ENCODE measurements at regions not wholly inside any gene's neighbourhood (a gene's known extent, or its start where the extent isn't known, plus 50 kb on each side); places are given as distances from the start of the nearest gene placed in this dataset.

- CTCF ChIA-PET = no interaction called here
- no peak overlapping the region for H3K27ac ChIP-seq (ENCODE audit: low read length)
- BruUV-seq (replicated peaks) = no TSS peak
- no peak overlapping the region for H3K9ac ChIP-seq (ENCODE audit: low read length)
- H3K4me2 ChIP-seq (ENCODE audit: low read length) = no peak overlapping the region
- no peaks in the 10 kb centered on the region for H3K27me3 ChIP-seq (ENCODE audit: low read length)
- H3K79me2 ChIP-seq (ENCODE audit: low read length) = no peaks in the 10 kb centered on the region
- H3K9me3 ChIP-seq (ENCODE audit: low read length) = no peaks in the 10 kb centered on the region
- H3K36me3 ChIP-seq (ENCODE audit: low read depth, low read length) = no peaks in the 10 kb centered on the region
- no peaks in the 10 kb centered on the region for H4K20me1 ChIP-seq (ENCODE audit: low read length)
- no peak overlapping the region for H3K4me3 ChIP-seq (ENCODE audit: low read length)
- POLR2A ChIA-PET (ENCODE audit: unreplicated experiment) = no interaction called here
- no peak overlapping the region for H2AFZ ChIP-seq (ENCODE audit: low read length)
- ATAC-seq (no peak), DNase-seq (no peak)
- intact Hi-C loops (cut with micrococcal nuclease) = no loop called here
- H3F3A ChIP-seq (ENCODE audit: low read length, unreplicated experiment) = no peaks in the 10 kb centered on the region
- TF ChIP-seq EZH2 (IDR thresholded peaks at IDR 0.05; ENCODE audit: low read length, unreplicated experiment) (no peak), CTCF (conservative IDR thresholded peaks at IDR 0.05; ENCODE audit: low read depth, low read length) (no peak), EZH2phosphoT487 (IDR thresholded peaks at IDR 0.05; ENCODE audit: borderline replicate concordance, low read length) (no peak)
- no peaks in the 10 kb centered on the region for H3K4me1 ChIP-seq (ENCODE audit: insufficient read depth, low read length)
- 0 out of 2 replicates have a peak, but pooled peaks cover 6% of the 10 kb centered on the region for H3K9me2 ChIP-seq (replicated peaks; ENCODE audit: low read length)
These were observed 320.8 kb upstream of the USP25 start for GRCh38 chr21:15409031-15409430.

GRCh38 chr21:15410853-15411252 lies 318.9 kb upstream of the USP25 start:
- H3K79me2 ChIP-seq (ENCODE audit: low read length) = no peaks in the 10 kb centered on the region
- BruUV-seq (replicated peaks) = no TSS peak
- no peaks in the 10 kb centered on the region for H3K4me1 ChIP-seq (ENCODE audit: insufficient read depth, low read length)
- intact Hi-C loops (cut with micrococcal nuclease) = no loop called here
- POLR2A ChIA-PET (ENCODE audit: unreplicated experiment) = no interaction called here
- TF ChIP-seq CTCF (conservative IDR thresholded peaks at IDR 0.05; ENCODE audit: low read depth, low read length) = no peak
- no peak for TF ChIP-seq EZH2 (IDR thresholded peaks at IDR 0.05; ENCODE audit: low read length, unreplicated experiment)
- no peak for TF ChIP-seq EZH2phosphoT487 (IDR thresholded peaks at IDR 0.05; ENCODE audit: borderline replicate concordance, low read length)
- ATAC-seq (no peak), DNase-seq (no peak)
- CTCF ChIA-PET = no interaction called here
- H3K4me2 ChIP-seq (ENCODE audit: low read length) = no peak overlapping the region
- H2AFZ ChIP-seq (ENCODE audit: low read length) = no peak overlapping the region
- H4K20me1 ChIP-seq (ENCODE audit: low read length) = no peaks in the 10 kb centered on the region
- H3K27ac ChIP-seq (ENCODE audit: low read length) = no peak overlapping the region
- no peaks in the 10 kb centered on the region for H3K27me3 ChIP-seq (ENCODE audit: low read length)
- no peaks in the 10 kb centered on the region for H3K9me3 ChIP-seq (ENCODE audit: low read length)
- no peak overlapping the region for H3K9ac ChIP-seq (ENCODE audit: low read length)
- H3F3A ChIP-seq (ENCODE audit: low read length, unreplicated experiment) = no peaks in the 10 kb centered on the region
- 0 out of 2 replicates have a peak, but pooled peaks cover 6% of the 10 kb centered on the region for H3K9me2 ChIP-seq (replicated peaks; ENCODE audit: low read length)
- no peak overlapping the region for H3K4me3 ChIP-seq (ENCODE audit: low read length)
- no peaks in the 10 kb centered on the region for H3K36me3 ChIP-seq (ENCODE audit: low read depth, low read length)

- Histone ChIP-seq H3K4me2 (ENCODE audit: low read length) (no peak overlapping the region), H3K9me2 (replicated peaks; ENCODE audit: low read length) (no peaks in the 10 kb centered on the region), H4K20me1 (ENCODE audit: low read length) (no peaks in the 10 kb centered on the region), H2AFZ (ENCODE audit: low read length) (no peak overlapping the region), H3K79me2 (ENCODE audit: low read length) (no peaks in the 10 kb centered on the region), H3K9ac (ENCODE audit: low read length) (no peak overlapping the region), H3K4me1 (ENCODE audit: insufficient read depth, low read length) (no peaks in the 10 kb centered on the region), H3K27ac (ENCODE audit: low read length) (no peak overlapping the region), H3F3A (ENCODE audit: low read length, unreplicated experiment) (no peaks in the 10 kb centered on the region), H3K36me3 (ENCODE audit: low read depth, low read length) (no peaks in the 10 kb centered on the region), H3K4me3 (ENCODE audit: low read length) (no peak overlapping the region), H3K9me3 (ENCODE audit: low read length) (no peaks in the 10 kb centered on the region), H3K27me3 (ENCODE audit: low read length) (no peaks in the 10 kb centered on the region)
- no peak for ATAC-seq
- DNase-seq = no peak
- BruUV-seq (replicated peaks) = no TSS peak
- POLR2A ChIA-PET (ENCODE audit: unreplicated experiment) = no interaction called here
- TF ChIP-seq EZH2 (IDR thresholded peaks at IDR 0.05; ENCODE audit: low read length, unreplicated experiment) (no peak), CTCF (conservative IDR thresholded peaks at IDR 0.05; ENCODE audit: low read depth, low read length) (no peak), EZH2phosphoT487 (IDR thresholded peaks at IDR 0.05; ENCODE audit: borderline replicate concordance, low read length) (no peak)
- intact Hi-C loops (cut with micrococcal nuclease) = no loop called here
- CTCF ChIA-PET = no interaction called here
These were observed 315.7 kb upstream of the USP25 start for GRCh38 chr21:15414057-15414456.

All from PC-3 (cell line).